HCT116 (cell line): ENCODE measurements at regions not wholly inside any gene's neighbourhood (a gene's known extent, or its start where the extent isn't known, plus 50 kb on each side); places are given as distances from the start of the nearest gene placed in this dataset.

Experiments
- ATAC-seq: fragments of 200-7000 bp; cut with Tn5 transposase; 2 replicates; pipeline ENCODE4 v1.9.1; 2020; ENCODE audit warnings: mild to moderate bottlenecking, moderate library complexity
- BruUV-seq: library from RNA; stranded (reverse); fragments of 400-500 nt; replicated peaks from 2 replicates; lab custom pipeline; 2021; lab: Mats Ljungman, UMichigan
- CTCF ChIA-PET: fragments of 300-600 bp; sonication (Branson Sonifier 250); formaldehyde crosslinking; loops from one replicate; lab custom pipeline; 2021; ENCODE audit warnings: antibody characterized with exemption; lab: Charles Lee
- POLR2A ChIA-PET: fragments of 300-600, 350-600 bp; sonication (Branson Sonifier 250); formaldehyde crosslinking; loops from one replicate; lab custom pipeline; 2021; ENCODE audit warnings: antibody characterized with exemption; lab: Charles Lee
- RAD21 ChIA-PET, 2 experiments: fragments of 300-600 bp; sonication (Branson Sonifier 250); formaldehyde crosslinking; loops; one replicate each; lab custom pipeline; 2023; ENCODE audit warnings: low total read pairs in 2 of 2; ENCODE audit not compliant: uncharacterized antibody in 2 of 2, unreplicated experiment in 2 of 2, low non-redundant PET in 1 of 2; lab: Charles Lee
- DNase-seq: peaks from one replicate; pipeline ENCODE4 v3.0.0-alpha.2; 2010; ENCODE audit warnings: low read depth, low spot score
- H2AFZ ChIP-seq: fragments of 200-600 bp; shearing (Covaris generic), sonication (generic); 2 replicates; pipeline ENCODE4 v1.6.1; 2017; ENCODE audit warnings: low read depth, mixed run types, mixed read lengths, antibody characterized with exemption, low read length; ENCODE audit not compliant: poor library complexity, severe bottlenecking
- H3K27ac ChIP-seq: 2 replicates; pipeline ENCODE4 v1.5.1; 2012; ENCODE audit warnings: low read depth, low read length
- H3K27me3 ChIP-seq: fragments of 200-600 bp; sonication (generic); 2 replicates; pipeline ENCODE4 v1.6.1; 2016; ENCODE audit warnings: mixed run types, low read length, mixed read lengths; ENCODE audit not compliant: insufficient read depth
- H3K36me3 ChIP-seq, 2 experiments: fragments of 200-500 bp in 1 of 2; fragments of 200-600 bp in 1 of 2; sonication (Bioruptor generic) in 1 of 2; sonication (generic) in 1 of 2; 2 replicates each; pipeline versions ENCODE4 v1.5.1 to v1.6.1; 2014 to 2016; ENCODE audit warnings: low read length in 2 of 2, inconsistent platforms in 1 of 2, mixed read lengths in 1 of 2, mixed run types in 1 of 2; ENCODE audit not compliant: insufficient read depth in 2 of 2, control insufficient read depth in 1 of 2
- H3K4me1 ChIP-seq, 2 experiments: fragments of 200-600 bp in 1 of 2; sonication (generic) in 1 of 2; 2 replicates each; pipeline versions ENCODE4 v1.5.1 to v1.6.1; 2012 to 2017; ENCODE audit warnings: low read length in 2 of 2, inconsistent platforms in 1 of 2, mild to moderate bottlenecking in 1 of 2, mixed read lengths in 1 of 2, mixed run types in 1 of 2, moderate library complexity in 1 of 2; ENCODE audit not compliant: insufficient read depth in 2 of 2, control insufficient read depth in 1 of 2
- H3K4me2 ChIP-seq: fragments of 200-600 bp; sonication (generic); 2 replicates; pipeline ENCODE4 v1.6.1; 2017; ENCODE audit warnings: mixed run types, low read length, mixed read lengths
- H3K4me3 ChIP-seq, 2 experiments: fragments of 200-600 bp in 1 of 2; sonication (generic) in 1 of 2; replicated peaks in 1 of 2; 2 replicates each; pipeline ENCODE4 v1.5.1; 2011 to 2016; ENCODE audit warnings: low read length in 2 of 2, control low read depth in 1 of 2, low read depth in 1 of 2, mild to moderate bottlenecking in 1 of 2, mixed read lengths in 1 of 2, mixed run types in 1 of 2
- H3K79me2 ChIP-seq: fragments of 200-600 bp; sonication (generic); 2 replicates; pipeline ENCODE4 v1.6.1; 2017; ENCODE audit warnings: mild to moderate bottlenecking, mixed run types, low read length, moderate library complexity, mixed read lengths; ENCODE audit not compliant: insufficient read depth
- H3K9ac ChIP-seq: fragments of 200-600 bp; sonication (generic); 2 replicates; pipeline ENCODE4 v1.6.1; 2016; ENCODE audit warnings: low read length, mixed read lengths
- H3K9me2 ChIP-seq: fragments of 200-600 bp; sonication (generic), shearing (Covaris generic); 2 replicates; pipeline ENCODE4 v1.6.1; 2017; ENCODE audit warnings: mixed run types, mild to moderate bottlenecking, moderate library complexity; ENCODE audit not compliant: insufficient read depth
- H3K9me3 ChIP-seq, 2 experiments: fragments of 200-500 bp in 1 of 2; fragments of 200-600 bp in 1 of 2; sonication (Bioruptor generic) in 1 of 2; sonication (generic) in 1 of 2; 2 replicates each; pipeline ENCODE4 v1.6.1; 2014 to 2017; ENCODE audit warnings: low read length in 2 of 2, mixed read lengths in 2 of 2, inconsistent platforms in 1 of 2, low read depth in 1 of 2, mild to moderate bottlenecking in 1 of 2, mixed run types in 1 of 2, moderate library complexity in 1 of 2; ENCODE audit not compliant: control insufficient read depth in 1 of 2, insufficient read depth in 1 of 2
- H4K20me1 ChIP-seq: fragments of 200-600 bp; sonication (generic), shearing (Covaris generic); 2 replicates; pipeline ENCODE4 v1.6.1; 2017; ENCODE audit warnings: mixed run types, mild to moderate bottlenecking, moderate library complexity; ENCODE audit not compliant: insufficient read depth
- EGR1 ChIP-seq: IDR thresholded peaks from 2 replicates; pipeline ENCODE4 v1.6.1; 2012; ENCODE audit warnings: low read depth
- EZH2 ChIP-seq: fragments of 200-600 bp; sonication (generic); IDR thresholded peaks from 2 replicates; pipeline ENCODE4 v1.6.1; 2017; ENCODE audit warnings: antibody characterized with exemption, mixed run types
- FOSL1 ChIP-seq: IDR thresholded peaks from 2 replicates; pipeline ENCODE4 v1.6.1; 2012; ENCODE audit warnings: low read depth
- SIN3A ChIP-seq: IDR thresholded peaks from 2 replicates; pipeline ENCODE4 v1.6.1; 2012; ENCODE audit warnings: low read depth
- SRF ChIP-seq: IDR thresholded peaks from 2 replicates; pipeline ENCODE4 v1.6.1; 2012; ENCODE audit warnings: low read depth
- ZNF274 ChIP-seq: fragments of 200-500 bp; sonication (Bioruptor generic); IDR thresholded peaks from 2 replicates; pipeline ENCODE4 v1.6.1; 2014; ENCODE audit warnings: mild to moderate bottlenecking, low read depth, low read length, inconsistent platforms
- intact Hi-C: fragments of 100-400 bp; cut with micrococcal nuclease; formaldehyde crosslinking; loops from 2 replicates; pipeline ENCODE4 v1.10.0; 2022
- TF ChIP-seq, protein P1 (sequence below), 3 experiments: fragments of 200-600 bp in 1 of 3; sonication (generic) in 1 of 3; IDR thresholded peaks in 2 of 3; conservative IDR thresholded peaks in 1 of 3; 2 replicates each; pipeline ENCODE4 v1.5.1; 2012 to 2017; ENCODE audit warnings: low read depth in 2 of 3, low read length in 2 of 3, antibody characterized with exemption in 1 of 3, borderline replicate concordance in 1 of 3, control low read depth in 1 of 3, mild to moderate bottlenecking in 1 of 3, mixed read lengths in 1 of 3, mixed run types in 1 of 3, moderate library complexity in 1 of 3; ENCODE audit not compliant: insufficient read depth in 1 of 3
- TF ChIP-seq, protein P2 (sequence below): IDR thresholded peaks from 2 replicates; pipeline ENCODE4 v1.6.1; 2011; ENCODE audit warnings: mild to moderate bottlenecking, low read length, moderate library complexity; ENCODE audit not compliant: insufficient replicate concordance; ENCODE audit errors: extremely low read depth

- ChIA-PET CTCF (interaction anchor here (1.2 kb wide), 1 partner anchor 9 kb away, joined by 3 read pairs; no protein-coding TSS in a partner anchor), POLR2A (no interaction called here), RAD21 (no interaction called here)
- Histone ChIP-seq H3K9me3 (peaks cover 0 to 9% of the 10 kb centered on the region in 2 experiments; a peak in 1 of 4 replicates), H3K4me2 (no peak overlapping the region), H4K20me1 (no peaks in the 10 kb centered on the region), H3K27me3 (no peaks in the 10 kb centered on the region), H3K27ac (no peak overlapping the region), H3K4me3 (no peak overlapping the region), H3K79me2 (no peaks in the 10 kb centered on the region), H3K9ac (no peak overlapping the region), H3K4me1 (no peaks in the 10 kb centered on the region), H3K36me3 (no peaks in the 10 kb centered on the region), H3K9me2 (no peaks in the 10 kb centered on the region), H2AFZ (no peak overlapping the region)
- ATAC-seq (no peak), DNase-seq (no peak)
- no TSS peak for BruUV-seq
- no peak for TF ChIP-seq SIN3A
- no peak for TF ChIP-seq EGR1
- TF ChIP-seq, protein P1, sequence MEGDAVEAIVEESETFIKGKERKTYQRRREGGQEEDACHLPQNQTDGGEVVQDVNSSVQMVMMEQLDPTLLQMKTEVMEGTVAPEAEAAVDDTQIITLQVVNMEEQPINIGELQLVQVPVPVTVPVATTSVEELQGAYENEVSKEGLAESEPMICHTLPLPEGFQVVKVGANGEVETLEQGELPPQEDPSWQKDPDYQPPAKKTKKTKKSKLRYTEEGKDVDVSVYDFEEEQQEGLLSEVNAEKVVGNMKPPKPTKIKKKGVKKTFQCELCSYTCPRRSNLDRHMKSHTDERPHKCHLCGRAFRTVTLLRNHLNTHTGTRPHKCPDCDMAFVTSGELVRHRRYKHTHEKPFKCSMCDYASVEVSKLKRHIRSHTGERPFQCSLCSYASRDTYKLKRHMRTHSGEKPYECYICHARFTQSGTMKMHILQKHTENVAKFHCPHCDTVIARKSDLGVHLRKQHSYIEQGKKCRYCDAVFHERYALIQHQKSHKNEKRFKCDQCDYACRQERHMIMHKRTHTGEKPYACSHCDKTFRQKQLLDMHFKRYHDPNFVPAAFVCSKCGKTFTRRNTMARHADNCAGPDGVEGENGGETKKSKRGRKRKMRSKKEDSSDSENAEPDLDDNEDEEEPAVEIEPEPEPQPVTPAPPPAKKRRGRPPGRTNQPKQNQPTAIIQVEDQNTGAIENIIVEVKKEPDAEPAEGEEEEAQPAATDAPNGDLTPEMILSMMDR (IDR thresholded peaks at IDR 0.05 in 2 of 3, conservative IDR thresholded peaks at IDR 0.05 in 1 of 3; ENCODE audit: borderline replicate concordance in 1 of 3, insufficient read depth in 1 of 3, low read depth in 2 of 3, low read length in 2 of 3): no peak
- TF ChIP-seq EZH2: no peak
- TF ChIP-seq FOSL1: no peak
- TF ChIP-seq, protein P2, sequence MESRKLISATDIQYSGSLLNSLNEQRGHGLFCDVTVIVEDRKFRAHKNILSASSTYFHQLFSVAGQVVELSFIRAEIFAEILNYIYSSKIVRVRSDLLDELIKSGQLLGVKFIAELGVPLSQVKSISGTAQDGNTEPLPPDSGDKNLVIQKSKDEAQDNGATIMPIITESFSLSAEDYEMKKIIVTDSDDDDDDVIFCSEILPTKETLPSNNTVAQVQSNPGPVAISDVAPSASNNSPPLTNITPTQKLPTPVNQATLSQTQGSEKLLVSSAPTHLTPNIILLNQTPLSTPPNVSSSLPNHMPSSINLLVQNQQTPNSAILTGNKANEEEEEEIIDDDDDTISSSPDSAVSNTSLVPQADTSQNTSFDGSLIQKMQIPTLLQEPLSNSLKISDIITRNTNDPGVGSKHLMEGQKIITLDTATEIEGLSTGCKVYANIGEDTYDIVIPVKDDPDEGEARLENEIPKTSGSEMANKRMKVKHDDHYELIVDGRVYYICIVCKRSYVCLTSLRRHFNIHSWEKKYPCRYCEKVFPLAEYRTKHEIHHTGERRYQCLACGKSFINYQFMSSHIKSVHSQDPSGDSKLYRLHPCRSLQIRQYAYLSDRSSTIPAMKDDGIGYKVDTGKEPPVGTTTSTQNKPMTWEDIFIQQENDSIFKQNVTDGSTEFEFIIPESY: no peak
- no peak for TF ChIP-seq ZNF274
- no peak for TF ChIP-seq SRF
- intact Hi-C loops: no loop called here
These were observed 71.5 kb upstream of the GJB6 start for GRCh38 chr13:20303636-20304035.
